ENCODE measurements at regions not wholly inside any gene's neighbourhood (a gene's known extent, or its start where the extent isn't known, plus 50 kb on each side); places are given as distances from the start of the nearest gene placed in this dataset.

- TF ChIP-seq BACH2 (CRISPR knock-in tag; IDR thresholded peaks at IDR 0.05; ENCODE audit: borderline replicate concordance): no peak
- no peak for TF ChIP-seq ZFP30 (CRISPR knock-in tag; IDR thresholded peaks at IDR 0.05)
- no peak for TF ChIP-seq CREB5 (CRISPR knock-in tag; IDR thresholded peaks at IDR 0.05; ENCODE audit: low read depth)
Measured at GRCh38 chr5:122701640-122702523, 73.0 kb upstream of the SNX2 start.
